ENCODE measurements at regions not wholly inside any gene's neighbourhood (a gene's known extent, or its start where the extent isn't known, plus 50 kb on each side); places are given as distances from the start of the nearest gene placed in this dataset.
"Not testable (repeated sequence)": the region's sequence is repeated elsewhere in the genome, so short reads cannot be mapped to it uniquely, and the experiment has no call there.

DNA sequence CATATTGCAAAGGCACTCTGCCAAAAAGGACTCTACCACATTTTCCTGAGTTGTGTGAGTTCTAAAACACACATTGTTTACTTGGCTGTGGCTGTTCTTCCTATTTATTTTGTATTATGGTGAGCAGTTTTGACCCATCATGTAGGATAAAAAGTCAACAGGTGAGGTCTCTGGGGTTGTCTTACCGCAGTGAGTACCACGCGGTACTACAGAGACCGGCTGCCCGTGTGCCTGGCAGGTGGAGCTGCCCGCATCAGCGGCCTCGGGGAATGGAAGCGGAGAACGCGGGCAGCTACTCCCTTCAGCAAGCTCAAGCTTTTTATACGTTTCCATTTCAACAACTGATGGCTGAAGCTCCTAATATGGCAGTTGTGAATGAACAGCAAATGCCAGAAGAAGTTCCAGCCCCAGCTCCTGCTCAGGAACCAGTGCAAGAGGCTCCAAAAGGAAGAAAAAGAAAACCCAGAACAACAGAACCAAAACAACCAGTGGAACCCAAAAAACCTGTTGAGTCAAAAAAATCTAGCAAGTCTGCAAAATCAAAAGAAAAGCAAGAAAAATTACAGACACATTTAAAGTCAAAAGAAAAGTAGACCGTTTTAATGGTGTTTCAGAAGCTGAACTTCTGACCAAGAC, 155.3 kb upstream of the RASSF8 start:
- TF ChIP-seq POLR2A (IDR thresholded peaks at IDR 0.05) = not testable (repeated sequence)
- TF ChIP-seq, protein P1, sequence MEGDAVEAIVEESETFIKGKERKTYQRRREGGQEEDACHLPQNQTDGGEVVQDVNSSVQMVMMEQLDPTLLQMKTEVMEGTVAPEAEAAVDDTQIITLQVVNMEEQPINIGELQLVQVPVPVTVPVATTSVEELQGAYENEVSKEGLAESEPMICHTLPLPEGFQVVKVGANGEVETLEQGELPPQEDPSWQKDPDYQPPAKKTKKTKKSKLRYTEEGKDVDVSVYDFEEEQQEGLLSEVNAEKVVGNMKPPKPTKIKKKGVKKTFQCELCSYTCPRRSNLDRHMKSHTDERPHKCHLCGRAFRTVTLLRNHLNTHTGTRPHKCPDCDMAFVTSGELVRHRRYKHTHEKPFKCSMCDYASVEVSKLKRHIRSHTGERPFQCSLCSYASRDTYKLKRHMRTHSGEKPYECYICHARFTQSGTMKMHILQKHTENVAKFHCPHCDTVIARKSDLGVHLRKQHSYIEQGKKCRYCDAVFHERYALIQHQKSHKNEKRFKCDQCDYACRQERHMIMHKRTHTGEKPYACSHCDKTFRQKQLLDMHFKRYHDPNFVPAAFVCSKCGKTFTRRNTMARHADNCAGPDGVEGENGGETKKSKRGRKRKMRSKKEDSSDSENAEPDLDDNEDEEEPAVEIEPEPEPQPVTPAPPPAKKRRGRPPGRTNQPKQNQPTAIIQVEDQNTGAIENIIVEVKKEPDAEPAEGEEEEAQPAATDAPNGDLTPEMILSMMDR (IDR thresholded peaks at IDR 0.05) = not testable (repeated sequence)
